ENCODE measurements at regions not wholly inside any gene's neighbourhood (a gene's known extent, or its start where the extent isn't known, plus 50 kb on each side); places are given as distances from the start of the nearest gene placed in this dataset.

DNA sequence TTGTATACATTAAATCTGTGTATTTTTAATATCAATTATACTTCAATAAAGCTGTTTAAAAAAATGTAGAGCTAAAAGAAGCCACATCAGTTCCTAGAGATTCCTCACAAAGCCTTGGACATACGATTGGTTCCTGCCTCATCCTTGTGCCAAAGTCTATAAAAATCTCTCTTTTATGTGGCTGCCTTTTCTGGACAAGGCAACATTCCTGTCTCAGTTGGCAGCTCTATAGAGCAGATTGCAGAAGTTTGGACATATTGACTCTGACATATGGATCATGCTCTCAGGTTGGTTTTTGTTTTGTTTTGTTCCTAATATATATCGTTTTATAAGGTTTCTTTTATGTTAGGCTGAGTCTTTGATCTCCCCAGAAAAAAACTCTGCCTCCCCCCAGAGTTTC is 148.9 kb downstream of the MAFB start:
- no peak for DNase-seq (ENCODE audit: low read depth)

DNA sequence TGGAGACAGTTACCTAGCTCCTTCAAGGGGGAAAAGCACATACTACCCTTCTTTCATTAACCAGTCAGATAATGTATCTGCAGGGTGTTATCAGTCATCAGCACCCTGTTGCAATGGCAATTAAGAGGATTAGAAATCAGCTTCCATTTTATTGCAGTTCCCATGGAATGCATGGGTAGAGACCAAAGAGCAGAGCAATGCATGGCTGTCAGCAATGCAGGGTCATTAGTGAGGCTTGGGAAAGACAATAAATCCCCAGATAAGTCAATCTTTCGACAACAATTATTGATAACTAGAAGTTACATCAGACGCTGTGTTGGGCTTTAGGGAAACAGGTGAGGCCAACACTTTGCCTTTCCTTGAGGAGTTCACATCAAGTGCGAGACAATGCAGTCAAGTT is 150.9 kb downstream of the MAFB start:
- DNase-seq (ENCODE audit: low read depth), result no peak

- peak; percentile 14 for DNase-seq (ENCODE audit: low read depth)
Measured at GRCh38 chr20:40536808-40537207, 152.2 kb downstream of the MAFB start.

GRCh38 chr20:40535816-40536215 is 153.2 kb downstream of the MAFB start:
- no peak for DNase-seq (ENCODE audit: low read depth)

DNA sequence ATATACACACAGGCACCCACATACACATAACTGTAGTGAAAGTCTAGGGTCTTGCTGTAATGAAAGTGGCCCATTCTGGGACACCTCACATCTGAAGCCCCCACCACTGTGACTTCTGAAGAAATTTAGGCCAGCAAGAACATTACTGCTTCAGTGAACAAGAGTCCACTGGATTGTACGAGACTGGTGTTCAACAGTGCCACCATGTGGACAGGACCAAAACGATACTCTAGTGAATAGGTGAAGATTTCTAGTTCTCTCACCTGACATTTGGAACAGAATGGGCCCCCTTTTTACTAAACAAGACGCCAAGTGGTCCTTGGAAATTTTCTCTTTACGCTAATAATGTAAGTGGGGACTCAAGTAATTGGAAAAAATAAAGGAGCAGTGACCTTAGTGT is 156.9 kb downstream of the MAFB start:
- no peak for DNase-seq (ENCODE audit: low read depth)

- DNase-seq (ENCODE audit: low read depth), result no peak
Measured at GRCh38 chr20:40525351-40525750, 163.7 kb downstream of the MAFB start.

DNA sequence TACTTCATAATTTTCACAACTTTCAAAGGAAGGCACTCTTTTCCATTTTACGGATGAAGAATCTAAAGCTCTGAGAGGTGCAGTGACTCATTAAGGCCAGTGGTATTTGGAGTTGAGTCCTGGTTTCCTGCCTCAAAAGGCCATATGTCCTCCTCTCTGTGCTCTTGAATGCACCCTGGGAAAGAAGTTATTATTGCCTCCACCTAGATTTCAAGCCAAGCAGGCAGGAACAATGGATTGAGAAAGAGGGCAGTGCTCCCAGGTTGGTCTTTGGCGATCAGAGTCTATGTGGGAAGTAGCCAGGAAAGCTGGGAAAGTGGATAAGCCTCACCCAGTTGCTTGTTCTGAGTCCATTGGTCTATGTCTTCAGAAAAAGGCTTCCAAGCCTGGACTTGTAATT is 165.0 kb downstream of the MAFB start:
- DNase-seq (ENCODE audit: low read depth), result no peak

DNA sequence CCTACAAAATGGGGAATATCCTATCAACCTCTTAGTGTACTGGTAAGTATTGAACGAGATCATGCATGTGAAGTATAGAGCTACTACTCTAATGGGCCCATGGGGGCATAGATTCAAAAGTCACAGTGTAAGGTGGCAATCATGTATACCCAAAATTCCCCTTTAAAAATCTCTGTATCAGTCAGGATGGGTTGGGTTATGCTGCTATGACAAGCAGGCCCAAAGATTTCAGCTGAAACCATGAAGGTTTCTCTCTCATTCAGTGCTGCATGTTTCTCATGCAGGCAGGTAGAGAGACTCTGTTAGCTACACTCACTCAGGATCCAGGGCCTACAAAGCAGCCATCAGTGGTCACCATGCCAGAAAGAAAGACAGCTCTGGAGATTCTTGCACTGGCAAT is 166.6 kb downstream of the MAFB start:
- DNase-seq (ENCODE audit: low read depth), result no peak

DNA sequence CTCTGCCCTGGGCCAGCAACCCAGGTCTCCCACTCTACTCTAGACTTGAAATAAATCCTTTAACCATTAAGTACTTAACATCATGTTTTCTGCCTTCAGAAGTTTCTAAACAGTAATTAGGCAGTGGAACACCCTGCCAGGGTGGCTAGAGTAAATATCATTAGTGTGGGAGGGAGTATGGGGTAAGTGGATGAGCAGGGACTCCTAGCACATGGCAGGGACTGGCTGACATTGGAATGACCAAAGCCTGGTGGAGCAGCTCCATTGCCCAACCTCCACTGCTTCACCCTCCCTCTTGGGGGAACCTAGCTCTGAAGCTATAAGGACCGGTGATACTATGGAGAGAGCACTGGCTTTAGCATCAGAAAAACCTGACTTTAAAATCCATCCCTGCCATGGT is 167.1 kb downstream of the MAFB start:
- DNase-seq (ENCODE audit: low read depth), result no peak

DNA sequence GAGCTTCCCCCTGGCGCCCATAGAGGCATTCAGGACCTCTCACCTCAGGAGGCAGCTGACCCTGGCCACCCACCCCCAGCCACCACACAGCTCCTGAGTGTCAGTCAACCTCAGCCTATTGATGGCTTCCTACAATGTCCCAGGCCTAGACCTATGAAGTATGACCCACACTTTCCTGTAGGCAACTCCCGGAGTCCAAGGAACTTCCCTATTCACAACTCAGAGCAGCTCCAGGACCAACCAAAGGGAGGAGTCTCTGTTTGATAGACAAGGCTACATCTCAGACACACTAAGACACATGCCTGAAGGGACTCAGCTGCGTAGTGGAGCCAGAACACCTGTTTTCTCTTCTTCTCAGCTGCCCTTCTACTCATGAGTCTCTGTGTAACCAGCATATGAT is 169.1 kb downstream of the MAFB start:
- no peak for DNase-seq (ENCODE audit: low read depth)

GRCh38 chr20:40512994-40513393 is 176.0 kb downstream of the MAFB start:
- no peak for DNase-seq (ENCODE audit: low read depth)

DNA sequence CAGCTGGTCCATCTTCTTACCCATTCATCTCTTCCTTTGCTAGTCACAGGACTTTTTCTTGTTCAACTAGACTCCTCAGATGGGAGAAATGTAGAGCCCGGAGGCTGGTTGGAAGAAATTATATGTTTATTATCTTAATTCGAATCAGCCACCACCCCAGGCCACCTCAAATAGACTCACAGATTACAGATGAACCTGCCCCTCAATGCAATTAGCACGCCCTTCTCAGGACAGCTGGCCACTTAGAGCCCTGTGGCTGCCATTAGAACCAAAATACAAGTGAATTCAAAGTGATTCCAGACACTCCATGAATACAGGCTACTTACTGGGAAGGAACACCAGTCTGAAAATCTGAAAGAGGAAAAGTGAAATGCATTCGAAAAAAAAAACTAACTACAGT is 176.4 kb downstream of the MAFB start:
- DNase-seq (ENCODE audit: low read depth), result no peak

- DNase-seq (ENCODE audit: low read depth), result no peak
Measured at GRCh38 chr20:40511478-40511877, 177.6 kb downstream of the MAFB start.

GRCh38 chr20:40510622-40511021 is 178.4 kb downstream of the MAFB start:
- DNase-seq (ENCODE audit: low read depth), result no peak

DNA sequence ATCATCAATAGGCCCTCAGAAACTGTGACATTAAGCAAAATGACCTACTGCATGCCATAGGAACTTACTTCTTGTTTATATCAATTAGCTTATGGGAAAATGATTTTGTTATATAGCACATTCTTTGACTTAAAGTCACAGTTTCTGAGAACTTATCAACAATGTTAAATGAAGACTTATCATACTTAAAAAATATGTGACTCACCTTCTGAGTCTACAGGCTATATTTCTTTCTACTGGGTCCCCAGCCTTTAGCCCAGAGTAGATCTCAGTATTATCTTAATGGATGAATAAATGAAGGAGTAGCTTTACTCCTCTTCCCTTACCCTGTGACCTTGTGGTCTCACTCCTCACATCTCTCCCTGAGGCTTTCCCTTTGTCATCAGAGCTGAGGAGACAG is 180.2 kb downstream of the MAFB start:
- DNase-seq (ENCODE audit: low read depth), result no peak

GRCh38 chr20:40506537-40506939 is 182.5 kb downstream of the MAFB start:
- peak; percentile 85 for DNase-seq (ENCODE audit: low read depth)

DNA sequence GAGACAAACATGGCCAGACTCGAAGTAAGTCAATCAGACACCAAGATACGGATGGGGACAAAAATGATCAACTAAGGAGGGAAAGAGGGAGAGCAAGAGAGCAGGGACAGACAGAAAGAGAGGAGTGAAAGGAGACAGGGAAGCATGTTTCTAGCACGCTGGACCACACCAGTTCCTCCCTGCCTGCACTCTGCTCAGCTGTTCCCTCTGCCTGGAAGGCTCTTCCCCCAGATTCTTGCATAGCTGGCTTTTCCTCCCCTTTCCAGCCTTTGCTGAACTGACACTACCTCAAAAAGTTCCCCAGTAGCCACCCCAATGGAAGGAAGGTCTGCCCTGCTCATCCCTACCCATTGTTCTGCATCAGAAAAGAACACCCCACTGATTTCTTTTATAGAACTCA is 185.9 kb downstream of the MAFB start:
- no peak for DNase-seq (ENCODE audit: low read depth)

DNA sequence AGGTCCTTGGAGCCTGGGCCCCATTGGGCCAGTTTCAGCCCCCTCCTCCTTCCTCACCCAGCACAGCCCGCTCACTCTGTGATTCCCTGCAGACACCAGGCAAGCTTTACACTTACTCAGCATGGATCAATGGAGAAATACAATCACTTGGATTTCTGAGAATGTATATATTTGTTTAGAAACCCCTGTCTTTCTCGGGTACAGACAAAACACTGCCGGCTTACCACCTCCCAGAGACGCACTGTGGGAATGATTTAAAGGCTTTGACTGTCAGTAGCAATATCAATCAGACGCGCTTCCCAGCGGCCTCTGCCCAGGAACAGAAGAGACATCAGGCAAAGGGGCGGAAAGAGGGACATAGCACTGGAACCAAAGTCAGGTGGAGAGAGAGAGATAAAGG is 186.5 kb downstream of the MAFB start:
- no peak for DNase-seq (ENCODE audit: low read depth)

- DNase-seq (ENCODE audit: low read depth), result no peak
Measured at GRCh38 chr20:40499391-40499790, 189.6 kb downstream of the MAFB start.

DNA sequence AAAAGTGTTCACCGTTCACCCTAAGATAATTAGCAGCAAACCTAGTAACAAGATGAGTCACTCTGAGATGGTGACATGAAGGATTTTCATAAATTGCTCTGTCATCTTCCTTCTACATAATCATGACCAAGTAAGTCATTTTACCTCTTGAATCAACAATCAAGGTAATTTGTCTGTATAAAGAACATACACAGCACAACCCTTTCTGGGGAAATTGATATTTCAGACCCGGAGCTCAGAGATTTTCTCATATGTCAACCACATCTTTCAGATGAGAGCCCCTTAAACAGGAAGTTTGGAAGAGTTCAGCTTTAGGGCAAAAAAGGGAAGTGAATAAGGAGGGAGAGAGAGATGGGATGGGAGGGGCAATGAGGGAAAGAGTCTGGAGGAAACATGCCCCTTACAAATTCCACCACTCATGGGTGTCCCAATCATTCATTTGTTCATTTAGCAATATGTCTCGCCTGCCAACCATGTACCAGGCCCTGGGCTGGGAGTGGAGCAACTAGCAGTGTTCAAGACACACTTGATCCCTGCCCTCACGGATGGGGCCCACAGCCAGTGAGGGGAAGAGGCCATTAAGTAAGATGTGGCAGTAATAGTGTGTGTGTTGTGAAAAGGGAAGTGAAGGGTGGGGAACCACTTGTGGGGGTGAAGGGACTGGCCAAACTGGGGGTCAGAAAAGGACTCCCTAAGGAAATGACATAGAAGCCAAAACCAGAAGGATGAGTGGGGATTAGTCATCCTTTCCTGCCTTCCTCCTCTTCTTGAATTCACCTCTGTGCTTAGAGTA is 190.9 kb downstream of the MAFB start:
- no peak for DNase-seq (ENCODE audit: low read depth)

DNA sequence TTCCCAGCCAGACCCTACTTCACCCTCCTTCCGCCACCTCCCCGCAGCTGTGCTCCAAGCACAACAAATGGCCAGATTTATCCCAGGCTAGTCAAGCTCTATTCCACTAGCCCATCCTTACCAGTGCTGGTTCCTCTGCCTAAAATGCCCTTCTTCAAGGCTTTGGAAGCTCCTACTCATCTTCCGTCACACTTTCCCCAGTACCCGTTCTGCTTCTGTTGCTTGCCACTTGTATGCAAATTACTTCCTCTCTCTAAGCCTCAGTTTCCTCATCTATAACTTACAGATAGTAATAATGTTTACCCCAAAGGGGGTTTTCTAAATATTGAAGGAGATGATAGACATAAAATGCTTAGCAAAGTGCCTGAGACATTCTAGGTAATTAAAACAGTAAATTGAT is 193.1 kb downstream of the MAFB start:
- no peak for DNase-seq (ENCODE audit: low read depth)

- DNase-seq (ENCODE audit: low read depth), result no peak
Measured at GRCh38 chr20:40494248-40494647, 194.8 kb downstream of the MAFB start.

DNA sequence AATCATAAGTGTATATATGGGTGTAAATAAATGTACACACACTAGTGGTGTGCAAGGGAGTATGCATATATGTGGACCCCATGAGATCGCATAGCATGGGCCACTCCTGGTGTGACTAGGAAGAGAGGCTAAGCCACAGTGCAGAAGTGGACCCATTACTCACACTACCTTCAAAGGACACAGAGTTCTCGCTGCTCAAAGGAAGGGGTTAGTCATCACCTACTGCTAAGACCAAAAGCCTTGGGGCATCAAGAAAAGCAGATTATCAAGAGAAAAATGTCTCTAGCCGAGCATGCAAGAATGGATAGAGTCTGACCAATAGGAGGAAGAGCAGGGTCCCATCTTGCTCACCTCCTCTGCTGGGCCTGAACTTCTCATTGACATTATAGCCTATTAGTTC is 195.5 kb downstream of the MAFB start:
- DNase-seq (ENCODE audit: low read depth), result no peak

- DNase-seq (ENCODE audit: low read depth), result no peak
Measured at GRCh38 chr20:40493071-40493470, 196.0 kb downstream of the MAFB start.
